ENCODE measurements at regions not wholly inside any gene's neighbourhood (a gene's known extent, or its start where the extent isn't known, plus 50 kb on each side); places are given as distances from the start of the nearest gene placed in this dataset.

GRCh38 chr1:29397256-29397590, 160.9 kb downstream of the PTPRU start:
- TF ChIP-seq ZNF384 (IDR thresholded peaks at IDR 0.05), result no peak
- TF ChIP-seq LEF1 (IDR thresholded peaks at IDR 0.05; ENCODE audit: borderline replicate concordance), result no peak
- no peak for TF ChIP-seq SUZ12 (IDR thresholded peaks at IDR 0.05)
- no peak for TF ChIP-seq CTBP1 (IDR thresholded peaks at IDR 0.05; ENCODE audit: borderline replicate concordance)
- no peak for TF ChIP-seq ARNT (IDR thresholded peaks at IDR 0.05)
- TF ChIP-seq FOXM1 (IDR thresholded peaks at IDR 0.05; ENCODE audit: borderline replicate concordance), result no peak
- no peak for TF ChIP-seq TARDBP (IDR thresholded peaks at IDR 0.05)
- TF ChIP-seq L3MBTL2 (conservative IDR thresholded peaks at IDR 0.05), result no peak
- TF ChIP-seq ELF4 (IDR thresholded peaks at IDR 0.05), result no peak
